Panc1 (cell line): ENCODE measurements at regions not wholly inside any gene's neighbourhood (a gene's known extent, or its start where the extent isn't known, plus 50 kb on each side); places are given as distances from the start of the nearest gene placed in this dataset.

Experiments
- ATAC-seq: fragments of 200-7000 bp; cut with Tn5 transposase; 2 replicates; pipeline ENCODE4 v1.9.1; 2020; ENCODE audit warnings: mild to moderate bottlenecking, moderate library complexity
- BruUV-seq: library from RNA; stranded (reverse); fragments of 400-500 nt; replicated peaks from 2 replicates; lab custom pipeline; 2021; lab: Mats Ljungman, UMichigan
- CTCF ChIA-PET: fragments of 300-600 bp; sonication (Branson Sonifier 250); formaldehyde crosslinking; loops from one replicate; lab custom pipeline; 2022; ENCODE audit warnings: antibody characterized with exemption; lab: Charles Lee
- POLR2A ChIA-PET: fragments of 300-600 bp; sonication (Branson Sonifier 250); formaldehyde crosslinking; loops from one replicate; lab custom pipeline; 2022; ENCODE audit warnings: antibody characterized with exemption; lab: Charles Lee
- DNase-seq: peaks from one replicate; pipeline ENCODE4 v3.0.0-alpha.2; 2010; ENCODE audit warnings: low read depth, low spot score
- H3K27ac ChIP-seq: 2 replicates; pipeline ENCODE4 v1.5.1; 2011; ENCODE audit warnings: mild to moderate bottlenecking, low read length, inconsistent platforms
- H3K27me3 ChIP-seq: fragments of 200-500 bp; sonication (Bioruptor generic); 2 replicates; pipeline ENCODE4 v1.6.0; 2014; ENCODE audit warnings: low read length, inconsistent platforms; ENCODE audit not compliant: control insufficient read depth, insufficient read depth
- H3K36me3 ChIP-seq: fragments of 200-500 bp; sonication (Bioruptor generic); 2 replicates; pipeline ENCODE4 v1.5.1; 2014; ENCODE audit warnings: inconsistent platforms, mild to moderate bottlenecking, low read length, moderate library complexity; ENCODE audit not compliant: control insufficient read depth, insufficient read depth
- H3K4me1 ChIP-seq: 2 replicates; pipeline ENCODE4 v1.5.1; 2011; ENCODE audit warnings: inconsistent platforms, mild to moderate bottlenecking, low read length, moderate library complexity; ENCODE audit not compliant: control insufficient read depth, insufficient read depth
- H3K4me3 ChIP-seq, 2 experiments: 2 replicates each; pipeline ENCODE4 v1.5.1; 2011 to 2012; ENCODE audit warnings: low read depth in 2 of 2, low read length in 2 of 2, mild to moderate bottlenecking in 2 of 2, inconsistent platforms in 1 of 2, moderate library complexity in 1 of 2
- H3K9me3 ChIP-seq: fragments of 200-500 bp; sonication (Bioruptor generic); 2 replicates; pipeline ENCODE4 v1.5.1; 2014; ENCODE audit warnings: low read depth, mild to moderate bottlenecking, inconsistent platforms, low read length, moderate library complexity; ENCODE audit not compliant: control insufficient read depth, insufficient read depth
- POLR2AphosphoS5 ChIP-seq: IDR thresholded peaks from 2 replicates; pipeline ENCODE4 v1.6.1; 2012; ENCODE audit warnings: mild to moderate bottlenecking, low read depth, low read length, moderate library complexity
- SIN3A ChIP-seq: IDR thresholded peaks from 2 replicates; pipeline ENCODE4 v1.6.1; 2012; ENCODE audit warnings: low read depth, mild to moderate bottlenecking, low read length, moderate library complexity, borderline replicate concordance; ENCODE audit not compliant: insufficient read depth
- TCF7L2 ChIP-seq: IDR thresholded peaks from 2 replicates; pipeline ENCODE4 v1.6.1; 2011; ENCODE audit warnings: mild to moderate bottlenecking, low read depth, low read length, inconsistent platforms
- in situ Hi-C: cut with HindIII; loops from 2 replicates; pipeline ENCODE4 v1.10.0; 2016; ENCODE audit warnings: low sequenced_read_pairs, low pct_unique_long_range_greater_than_20kb
- intact Hi-C: fragments of 100-400 bp; cut with micrococcal nuclease; formaldehyde crosslinking; loops from one replicate; pipeline ENCODE4 v1.10.0; 2022; ENCODE audit not compliant: unreplicated experiment
- TF ChIP-seq, protein P1 (sequence below): fragments of 450-650 bp; IDR thresholded peaks from 2 replicates; pipeline ENCODE4 v1.5.1; 2017; ENCODE audit warnings: mild to moderate bottlenecking
- TF ChIP-seq, protein P2 (sequence below), 2 experiments: IDR thresholded peaks; 2 replicates each; pipeline ENCODE4 v1.6.1; 2011 to 2012; ENCODE audit warnings: low read depth in 2 of 2, control low read depth in 1 of 2, low read length in 1 of 2, mild to moderate bottlenecking in 1 of 2, moderate library complexity in 1 of 2; ENCODE audit not compliant: insufficient read depth in 1 of 2

DNA sequence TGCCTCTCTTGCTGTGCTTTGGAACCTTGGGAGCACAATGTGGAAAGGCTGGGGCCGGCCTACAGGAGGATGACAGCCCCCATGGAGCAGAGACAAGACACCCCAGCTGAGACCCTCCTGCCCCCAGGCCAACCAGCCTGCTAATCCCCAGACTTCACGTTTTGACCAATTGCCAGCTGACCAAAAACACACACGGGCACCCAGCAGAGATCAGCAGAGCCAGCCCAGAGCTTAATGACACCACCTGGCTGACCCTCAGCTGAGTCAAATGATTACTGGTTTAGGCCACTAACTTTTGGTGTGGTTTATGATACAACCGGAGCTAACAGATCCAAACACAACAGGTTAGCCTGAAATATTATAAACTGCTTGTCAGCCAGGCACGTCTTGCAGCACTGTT is 111.2 kb upstream of the KIF5B start:
- no TSS peak for BruUV-seq
- Histone ChIP-seq H3K27me3 (no peaks in the 10 kb centered on the region), H3K4me1 (no peaks in the 10 kb centered on the region), H3K9me3 (no peaks in the 10 kb centered on the region), H3K36me3 (no peaks in the 10 kb centered on the region), H3K4me3 (no peak overlapping the region), H3K27ac (no peak overlapping the region)
- CTCF ChIA-PET: no interaction called here
- ATAC-seq (no peak), DNase-seq (no peak)
- TF ChIP-seq TCF7L2 (no peak), POLR2AphosphoS5 (no peak), SIN3A (no peak)
- TF ChIP-seq, protein P1, sequence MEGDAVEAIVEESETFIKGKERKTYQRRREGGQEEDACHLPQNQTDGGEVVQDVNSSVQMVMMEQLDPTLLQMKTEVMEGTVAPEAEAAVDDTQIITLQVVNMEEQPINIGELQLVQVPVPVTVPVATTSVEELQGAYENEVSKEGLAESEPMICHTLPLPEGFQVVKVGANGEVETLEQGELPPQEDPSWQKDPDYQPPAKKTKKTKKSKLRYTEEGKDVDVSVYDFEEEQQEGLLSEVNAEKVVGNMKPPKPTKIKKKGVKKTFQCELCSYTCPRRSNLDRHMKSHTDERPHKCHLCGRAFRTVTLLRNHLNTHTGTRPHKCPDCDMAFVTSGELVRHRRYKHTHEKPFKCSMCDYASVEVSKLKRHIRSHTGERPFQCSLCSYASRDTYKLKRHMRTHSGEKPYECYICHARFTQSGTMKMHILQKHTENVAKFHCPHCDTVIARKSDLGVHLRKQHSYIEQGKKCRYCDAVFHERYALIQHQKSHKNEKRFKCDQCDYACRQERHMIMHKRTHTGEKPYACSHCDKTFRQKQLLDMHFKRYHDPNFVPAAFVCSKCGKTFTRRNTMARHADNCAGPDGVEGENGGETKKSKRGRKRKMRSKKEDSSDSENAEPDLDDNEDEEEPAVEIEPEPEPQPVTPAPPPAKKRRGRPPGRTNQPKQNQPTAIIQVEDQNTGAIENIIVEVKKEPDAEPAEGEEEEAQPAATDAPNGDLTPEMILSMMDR: no peak
- TF ChIP-seq, protein P2, sequence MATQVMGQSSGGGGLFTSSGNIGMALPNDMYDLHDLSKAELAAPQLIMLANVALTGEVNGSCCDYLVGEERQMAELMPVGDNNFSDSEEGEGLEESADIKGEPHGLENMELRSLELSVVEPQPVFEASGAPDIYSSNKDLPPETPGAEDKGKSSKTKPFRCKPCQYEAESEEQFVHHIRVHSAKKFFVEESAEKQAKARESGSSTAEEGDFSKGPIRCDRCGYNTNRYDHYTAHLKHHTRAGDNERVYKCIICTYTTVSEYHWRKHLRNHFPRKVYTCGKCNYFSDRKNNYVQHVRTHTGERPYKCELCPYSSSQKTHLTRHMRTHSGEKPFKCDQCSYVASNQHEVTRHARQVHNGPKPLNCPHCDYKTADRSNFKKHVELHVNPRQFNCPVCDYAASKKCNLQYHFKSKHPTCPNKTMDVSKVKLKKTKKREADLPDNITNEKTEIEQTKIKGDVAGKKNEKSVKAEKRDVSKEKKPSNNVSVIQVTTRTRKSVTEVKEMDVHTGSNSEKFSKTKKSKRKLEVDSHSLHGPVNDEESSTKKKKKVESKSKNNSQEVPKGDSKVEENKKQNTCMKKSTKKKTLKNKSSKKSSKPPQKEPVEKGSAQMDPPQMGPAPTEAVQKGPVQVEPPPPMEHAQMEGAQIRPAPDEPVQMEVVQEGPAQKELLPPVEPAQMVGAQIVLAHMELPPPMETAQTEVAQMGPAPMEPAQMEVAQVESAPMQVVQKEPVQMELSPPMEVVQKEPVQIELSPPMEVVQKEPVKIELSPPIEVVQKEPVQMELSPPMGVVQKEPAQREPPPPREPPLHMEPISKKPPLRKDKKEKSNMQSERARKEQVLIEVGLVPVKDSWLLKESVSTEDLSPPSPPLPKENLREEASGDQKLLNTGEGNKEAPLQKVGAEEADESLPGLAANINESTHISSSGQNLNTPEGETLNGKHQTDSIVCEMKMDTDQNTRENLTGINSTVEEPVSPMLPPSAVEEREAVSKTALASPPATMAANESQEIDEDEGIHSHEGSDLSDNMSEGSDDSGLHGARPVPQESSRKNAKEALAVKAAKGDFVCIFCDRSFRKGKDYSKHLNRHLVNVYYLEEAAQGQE (IDR thresholded peaks at IDR 0.05; ENCODE audit: insufficient read depth in 1 of 2, low read depth in 2 of 2, low read length in 1 of 2): no peak
- POLR2A ChIA-PET: no interaction called here
- in situ Hi-C loops: no loop called here
- intact Hi-C loops: no loop called here

DNA sequence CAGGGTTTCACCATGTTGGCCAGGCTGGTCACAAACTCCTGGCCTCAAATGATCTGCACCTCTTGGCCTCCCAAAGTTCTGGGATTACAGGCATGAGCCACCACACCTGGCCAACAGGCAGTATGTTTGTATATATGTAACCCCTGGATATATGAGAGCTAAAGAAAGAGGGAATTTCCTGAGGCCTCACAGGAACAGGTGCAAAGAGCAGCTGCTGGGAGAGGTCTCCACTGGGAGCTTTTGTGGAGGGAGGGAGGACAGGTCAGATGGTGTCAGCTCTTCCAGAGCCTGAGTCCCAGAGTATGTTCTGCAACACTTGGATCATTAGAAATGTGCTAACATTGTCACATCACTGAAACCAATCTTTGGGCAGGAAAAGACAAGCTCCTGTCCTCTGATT is 110.1 kb upstream of the KIF5B start:
- Histone ChIP-seq H3K9me3 (no peaks in the 10 kb centered on the region), H3K4me1 (no peaks in the 10 kb centered on the region), H3K27me3 (no peaks in the 10 kb centered on the region), H3K4me3 (no peak overlapping the region), H3K36me3 (no peaks in the 10 kb centered on the region), H3K27ac (no peak overlapping the region)
- ATAC-seq: no peak
- in situ Hi-C loops: no loop called here
- ChIA-PET POLR2A (no interaction called here), CTCF (no interaction called here)
- intact Hi-C loops: no loop called here
- no peak for TF ChIP-seq SIN3A
- TF ChIP-seq, protein P2 (IDR thresholded peaks at IDR 0.05; ENCODE audit: insufficient read depth in 1 of 2, low read depth in 2 of 2, low read length in 1 of 2): no peak
- DNase-seq: no peak
- no TSS peak for BruUV-seq
